Left renal pelvis (tissue), 4 donors: ENCODE measurements at regions not wholly inside any gene's neighbourhood (a gene's known extent, or its start where the extent isn't known, plus 50 kb on each side); places are given as distances from the start of the nearest gene placed in this dataset.

Experiments
- DNase-seq, 4 donors: peaks; one replicate each; pipeline ENCODE4 v3.0.0-alpha.2; 2013; ENCODE audit warnings: low read depth in 4 of 4, low spot score in 3 of 4

DNA sequence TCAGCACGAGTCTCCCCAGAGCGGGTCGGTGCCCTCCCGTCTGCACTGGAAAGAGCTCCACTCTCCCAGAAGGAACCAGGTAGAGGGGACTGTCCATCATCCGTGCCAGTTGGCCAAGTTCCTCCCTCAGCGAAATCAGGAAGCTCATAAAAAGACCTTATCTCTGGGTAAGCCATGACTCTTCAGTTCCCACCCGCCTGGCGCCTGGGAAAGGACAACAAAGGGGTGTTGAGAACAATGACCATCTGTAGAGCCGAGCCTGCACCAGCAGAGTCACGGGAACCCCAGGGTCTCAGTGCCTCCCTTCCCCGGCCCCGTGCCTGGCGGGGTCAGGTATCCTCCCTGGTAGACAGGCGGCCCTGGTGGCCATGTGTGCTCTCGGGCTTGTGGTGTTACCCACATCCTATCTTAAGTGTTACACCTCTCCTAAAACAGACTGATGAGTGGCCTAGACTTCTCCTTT, 190.7 kb downstream of the AXIN2 start:
- no peak for DNase-seq

DNA sequence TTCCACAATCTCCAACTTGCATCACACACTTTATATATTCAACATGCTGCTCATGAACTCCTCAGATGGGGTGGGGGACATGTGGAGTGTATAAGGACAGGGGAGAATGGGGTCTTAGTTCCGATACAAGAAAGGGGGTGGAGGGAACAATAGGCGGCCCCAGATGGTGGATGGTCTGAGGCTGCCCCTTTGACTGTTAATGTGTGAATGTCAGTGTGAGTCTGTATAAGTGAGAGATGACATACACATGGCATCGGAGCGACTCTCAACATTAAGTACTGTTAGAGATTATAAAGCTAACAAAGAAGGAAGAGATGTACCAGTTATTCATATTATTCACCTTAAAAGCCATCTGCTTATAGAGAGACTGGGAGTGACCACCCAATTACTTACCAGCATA, 193.1 kb downstream of the AXIN2 start:
- DNase-seq, result no peak

DNA sequence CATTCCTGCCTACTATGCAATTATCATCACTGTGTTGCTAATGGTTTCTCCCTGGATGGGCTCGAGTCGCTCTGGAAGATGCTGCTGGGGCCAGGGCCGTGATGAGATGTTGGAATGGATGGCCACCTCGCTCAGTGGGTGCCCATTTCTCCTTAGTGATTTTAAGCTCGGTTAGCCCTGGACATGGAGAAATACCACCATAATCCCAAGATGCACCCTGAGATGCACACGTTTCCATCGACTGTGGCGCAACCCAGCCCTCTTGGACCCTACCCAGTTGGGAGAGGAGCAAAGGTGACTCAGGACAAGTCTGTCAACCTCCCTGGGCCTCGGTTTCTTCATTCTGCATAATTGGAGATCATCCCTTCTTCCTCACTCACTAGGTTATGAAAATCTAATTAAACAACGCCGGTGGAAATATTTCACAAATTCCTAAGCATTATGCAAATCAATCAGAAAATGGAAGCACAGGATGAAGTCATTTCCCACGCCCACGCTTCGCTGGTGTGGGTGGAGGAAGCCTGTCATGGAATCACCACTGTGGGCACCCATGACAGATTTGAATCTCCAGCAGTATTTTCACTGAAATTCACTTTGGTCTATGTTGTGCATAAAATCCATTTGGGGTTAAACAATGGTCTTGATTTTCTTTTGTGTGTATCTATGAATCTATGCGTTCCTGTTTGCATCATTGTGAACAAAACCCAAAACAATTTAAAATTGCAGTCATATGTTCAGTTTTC, 195.2 kb downstream of the AXIN2 start:
- DNase-seq, result no peak

DNA sequence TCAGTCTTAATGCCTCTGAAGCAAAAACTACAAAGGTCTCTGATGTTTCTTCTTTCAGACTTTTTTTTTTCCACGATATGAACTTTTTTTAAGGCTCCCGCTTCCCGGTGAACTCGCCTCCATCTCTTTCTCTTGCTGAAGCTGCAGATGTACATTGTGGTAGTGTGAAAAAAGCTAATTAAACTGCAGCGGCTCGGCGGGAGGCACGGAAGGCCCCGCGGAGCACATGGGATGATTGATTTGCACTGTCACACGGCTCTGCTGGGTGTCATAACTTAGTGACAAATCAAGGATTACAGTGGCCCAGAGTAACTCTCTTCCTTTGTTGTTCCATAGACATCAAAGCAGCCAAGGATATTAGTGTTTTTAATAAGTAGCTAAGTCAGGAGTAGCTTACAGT, 196.3 kb downstream of the AXIN2 start:
- no peak for DNase-seq

DNA sequence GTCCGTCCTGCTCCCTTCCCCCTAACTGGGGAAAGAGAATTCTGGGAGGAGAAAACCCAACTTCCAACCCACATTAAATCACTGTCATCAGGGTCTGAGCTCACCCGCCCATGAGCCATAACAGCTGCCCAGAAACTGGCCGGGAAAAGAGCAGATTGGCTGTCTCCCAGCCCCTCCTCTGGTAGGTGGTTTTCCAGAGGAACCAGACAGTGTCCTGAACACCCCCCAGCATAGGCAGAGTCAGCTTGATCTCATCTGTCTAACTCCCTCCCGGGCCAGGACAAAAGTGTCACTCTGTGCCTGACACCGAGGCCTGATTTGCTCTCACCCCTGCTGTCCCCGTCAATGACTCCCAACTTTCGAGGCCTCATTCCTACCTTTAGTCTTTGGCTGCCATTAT, 197.0 kb downstream of the AXIN2 start:
- no peak for DNase-seq

DNA sequence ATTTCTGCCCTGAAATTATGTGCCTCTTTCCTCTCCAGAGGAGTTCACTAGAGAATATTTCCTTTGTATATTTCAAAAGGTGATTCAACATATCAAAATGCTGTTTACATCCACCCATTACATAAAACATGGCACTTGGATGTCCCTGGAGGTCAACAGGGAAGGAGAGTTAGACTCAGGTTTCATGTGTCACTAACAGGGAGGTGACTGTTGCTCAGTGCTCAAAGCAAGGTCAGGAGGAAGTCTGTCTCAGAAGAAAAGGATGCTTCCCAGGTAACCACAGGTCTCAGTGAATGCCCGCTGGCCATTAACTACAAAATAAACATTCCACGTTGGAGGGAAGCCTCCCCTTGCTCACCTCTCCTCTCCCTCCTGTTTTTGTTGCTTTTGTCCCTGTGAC, 198.6 kb downstream of the AXIN2 start:
- no peak for DNase-seq

DNA sequence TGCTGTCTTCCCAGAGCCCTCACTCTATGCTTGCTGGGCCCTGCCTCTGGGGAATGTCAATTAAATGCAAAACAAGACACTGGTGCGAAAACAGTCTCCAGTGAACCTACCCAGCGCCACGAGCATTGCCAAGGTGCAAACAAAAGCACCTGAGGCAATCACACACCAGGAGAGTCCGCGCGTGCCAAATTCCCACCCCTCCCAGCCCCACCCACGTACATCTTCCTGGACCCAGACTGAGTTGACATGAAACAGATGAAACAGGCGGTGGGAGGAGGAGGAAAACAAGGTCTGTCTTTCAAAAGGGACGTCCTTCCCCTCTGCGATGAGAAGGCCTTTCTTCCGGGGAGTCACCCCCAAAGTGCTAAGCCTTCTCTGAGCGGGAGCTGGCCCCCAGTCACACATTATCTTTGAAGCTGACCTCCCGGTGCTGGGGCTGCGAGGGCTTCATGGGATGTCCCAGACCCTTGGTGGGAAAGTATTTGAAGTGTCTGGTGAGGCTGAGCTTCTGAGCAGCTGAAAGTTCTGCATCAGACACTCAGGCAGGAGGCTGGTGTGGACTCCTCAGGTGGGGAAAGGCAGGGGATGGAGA, 200.4 kb downstream of the AXIN2 start:
- DNase-seq, result no peak

DNA sequence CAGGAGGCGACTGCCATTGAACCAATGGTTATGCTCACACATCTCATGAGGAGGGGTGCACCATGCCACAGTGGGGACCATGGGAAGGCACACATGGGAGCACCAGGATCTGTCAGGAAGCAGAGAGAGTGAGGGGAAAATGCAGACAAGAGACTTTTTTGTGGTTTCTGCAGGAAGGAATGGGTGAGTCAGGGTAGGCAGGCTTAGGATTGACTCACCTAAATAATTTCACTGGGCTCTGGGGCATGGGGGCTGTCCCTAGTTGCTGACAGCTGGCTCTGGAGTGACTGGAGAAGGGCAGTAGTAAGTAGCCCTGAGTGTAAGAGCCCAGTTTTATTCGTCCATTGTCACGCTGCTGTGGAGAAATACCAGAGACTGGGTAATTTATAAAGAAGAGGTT, 202.4 kb downstream of the AXIN2 start:
- no peak for DNase-seq

DNA sequence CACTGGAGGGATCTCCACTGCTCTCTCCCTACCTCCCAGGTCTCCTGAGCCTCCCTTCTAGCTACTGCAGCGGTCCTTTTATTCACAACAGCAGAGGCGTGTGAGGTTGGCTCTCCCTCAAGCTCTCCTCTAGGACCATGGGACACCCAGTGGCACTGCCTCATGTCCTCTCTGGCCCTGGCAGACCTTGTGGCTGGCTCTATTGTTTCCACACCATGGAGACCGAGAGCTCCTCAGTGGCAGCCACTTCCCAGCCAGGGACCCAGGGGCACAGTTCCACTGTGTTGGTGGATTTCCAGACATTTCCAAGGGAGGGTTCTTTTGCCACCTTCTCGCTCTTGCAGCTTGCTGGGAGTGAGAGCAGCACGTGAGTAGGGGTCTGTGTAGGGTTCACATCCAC, 204.9 kb downstream of the AXIN2 start:
- no peak for DNase-seq

DNA sequence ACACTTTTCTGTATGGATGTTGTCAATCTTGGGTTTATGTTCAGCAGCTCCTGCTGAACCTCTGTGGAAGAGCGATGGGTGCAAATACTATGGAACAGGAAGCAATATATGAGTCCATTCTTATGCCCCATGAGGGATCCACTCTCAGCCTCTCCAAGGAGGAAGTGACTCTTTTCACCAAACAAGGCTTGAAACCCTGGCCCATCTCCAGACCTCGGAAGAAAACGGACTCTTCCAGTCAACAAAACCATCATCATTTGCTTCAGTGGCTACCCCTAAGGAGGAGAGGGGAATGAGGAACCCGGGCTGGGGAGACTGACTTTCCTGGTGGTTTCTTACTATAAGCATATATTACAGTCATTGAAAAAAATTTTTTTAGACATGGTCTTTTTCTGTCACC, 206.2 kb downstream of the AXIN2 start:
- no peak for DNase-seq

DNA sequence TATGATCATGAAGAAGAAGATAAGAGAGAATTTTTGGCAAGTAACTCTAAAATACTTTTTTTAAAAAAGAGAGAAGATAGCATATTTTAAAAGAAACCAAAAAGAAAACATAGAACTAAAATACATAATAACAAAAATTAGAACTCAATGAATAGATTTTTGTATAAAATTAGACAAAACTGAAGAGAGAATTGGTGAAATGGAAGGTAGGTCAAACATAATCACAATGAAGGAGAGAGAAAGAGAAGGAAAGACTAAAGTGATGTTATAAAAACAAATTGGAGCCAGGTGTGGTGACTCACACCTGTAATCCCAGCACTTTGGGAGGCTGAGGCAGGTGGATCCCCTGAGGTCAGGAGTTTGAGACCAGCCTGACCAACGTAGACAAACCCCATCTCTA, 211.5 kb downstream of the AXIN2 start:
- DNase-seq, result no peak

DNA sequence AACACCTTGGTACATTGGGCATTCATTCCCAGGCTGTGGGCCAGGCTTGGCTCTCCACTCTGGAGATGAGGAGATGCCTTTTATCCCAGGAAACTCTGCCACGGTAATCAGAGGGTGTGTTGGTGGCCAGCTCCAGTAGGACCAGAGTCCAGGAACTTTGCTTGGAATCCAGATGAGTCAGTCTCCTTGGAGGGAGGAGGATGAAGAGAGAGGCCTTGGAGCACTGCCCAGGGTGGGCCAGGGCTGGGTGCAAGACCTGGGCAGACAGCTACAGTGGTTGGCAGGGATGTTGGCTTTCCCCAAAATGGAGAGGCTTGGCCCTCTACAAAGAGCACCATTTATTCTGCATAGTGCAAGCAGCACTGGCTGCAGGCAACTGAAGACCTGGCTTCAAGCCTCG, 209.0 kb downstream of the RGS9 start:
- no peak for DNase-seq

DNA sequence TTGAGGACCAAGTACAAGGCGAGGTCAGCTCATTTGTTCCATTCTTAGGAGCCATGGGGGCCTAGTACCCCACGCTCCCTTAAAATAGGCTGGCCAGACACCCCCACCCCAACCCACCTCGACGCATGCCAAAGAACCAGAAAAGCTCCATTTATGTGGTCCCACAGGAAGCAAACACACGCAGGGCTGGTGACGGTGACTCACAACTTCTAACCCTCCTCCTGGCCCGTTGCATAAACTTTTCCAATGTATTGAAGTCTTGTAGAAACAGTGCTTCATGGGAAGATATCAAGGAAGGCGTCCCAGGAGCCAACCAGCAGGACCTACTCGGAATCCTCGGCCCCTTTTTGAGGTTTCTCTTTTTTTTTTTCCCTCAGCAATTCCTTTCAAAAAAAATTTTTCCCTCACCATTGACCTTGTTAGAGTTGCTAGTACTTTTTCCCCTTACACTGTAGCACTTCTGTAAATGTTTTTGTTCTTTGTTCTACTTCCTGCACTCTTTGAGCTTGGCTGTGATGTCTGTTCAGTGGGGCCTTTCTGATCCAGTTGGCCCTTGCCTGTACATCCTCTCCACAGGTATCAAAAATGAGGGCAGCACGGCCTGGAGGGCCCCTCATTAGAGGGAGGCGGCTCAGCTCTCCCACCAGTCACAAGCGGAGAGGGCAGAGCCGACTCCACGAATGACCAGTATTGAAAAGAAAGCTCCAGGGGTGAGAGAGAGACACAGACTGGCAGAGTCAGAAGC, 208.3 kb downstream of the RGS9 start:
- no peak for DNase-seq

DNA sequence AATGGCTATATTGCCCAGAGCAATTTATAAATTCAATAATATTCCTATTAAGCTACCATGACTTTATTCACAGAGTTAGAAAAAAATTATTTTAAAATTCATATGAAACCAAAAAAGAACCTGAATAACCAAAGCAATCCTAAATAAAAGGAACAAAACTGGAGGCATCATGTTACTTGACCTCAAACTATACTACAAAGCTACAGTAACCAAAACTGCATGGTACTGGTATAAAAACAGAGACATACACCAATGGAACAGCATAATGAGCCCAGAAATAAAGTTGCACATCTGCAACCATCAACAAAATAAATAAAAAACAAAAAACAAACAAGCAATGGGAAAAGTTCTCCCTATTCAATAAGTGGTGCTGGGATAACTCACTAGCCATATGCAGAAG, 203.2 kb downstream of the RGS9 start:
- no peak for DNase-seq

DNA sequence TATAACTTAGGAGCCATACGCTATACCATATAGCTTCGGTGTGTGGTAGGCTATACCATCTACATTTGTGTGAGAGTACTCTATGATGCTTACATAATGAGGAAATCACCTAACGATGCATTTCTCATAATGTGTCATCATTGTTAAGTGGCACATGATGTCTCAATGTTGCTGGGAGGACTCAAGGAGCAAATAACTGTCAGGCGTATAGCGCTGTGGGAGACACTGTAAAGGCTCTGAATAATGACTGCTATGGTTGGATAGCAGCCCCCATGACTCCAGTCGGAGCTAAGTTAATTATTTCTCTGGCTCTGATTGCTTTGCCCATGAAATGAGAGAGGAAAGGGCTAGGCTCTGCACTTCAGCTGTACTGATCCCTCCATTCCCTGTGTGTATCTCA, 197.2 kb downstream of the RGS9 start:
- no peak for DNase-seq

DNA sequence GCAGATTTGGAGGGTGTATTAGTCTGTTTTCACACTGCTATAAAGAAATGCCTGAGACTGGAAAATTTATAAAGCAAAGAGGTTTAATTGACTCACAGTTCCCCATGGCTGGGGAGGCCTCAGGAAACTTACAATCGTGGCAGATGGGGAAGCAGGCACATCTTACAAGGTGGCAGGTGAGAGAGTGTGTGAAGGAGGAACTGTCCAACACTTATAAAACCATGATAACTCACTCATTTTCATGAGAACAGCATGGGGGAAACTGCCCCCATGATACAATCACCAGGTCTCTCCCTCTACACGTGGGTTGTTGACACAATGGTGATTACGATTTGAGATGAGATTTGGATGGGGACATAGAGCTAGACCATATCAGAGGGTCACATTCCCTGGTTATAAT, 195.6 kb downstream of the RGS9 start:
- DNase-seq, result no peak

DNA sequence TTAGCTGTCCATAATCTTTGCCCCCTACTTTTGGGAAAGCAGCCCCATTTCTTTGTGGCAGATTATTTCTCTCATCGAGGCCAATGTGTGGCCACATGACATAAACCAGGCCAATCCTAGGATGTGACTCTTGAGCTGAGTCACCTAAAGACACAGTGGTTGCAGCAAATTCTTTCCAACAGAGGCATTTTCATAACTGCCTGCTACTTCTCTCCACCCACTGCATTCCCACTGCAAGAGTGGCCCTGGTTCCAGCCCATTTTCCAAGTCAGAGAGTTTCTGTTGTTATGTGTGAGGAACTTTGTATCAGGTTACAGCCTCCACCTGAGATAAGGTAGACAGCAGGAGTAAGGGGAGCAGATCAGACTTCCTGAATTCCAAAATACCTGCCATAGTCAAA, 195.2 kb downstream of the RGS9 start:
- no peak for DNase-seq

DNA sequence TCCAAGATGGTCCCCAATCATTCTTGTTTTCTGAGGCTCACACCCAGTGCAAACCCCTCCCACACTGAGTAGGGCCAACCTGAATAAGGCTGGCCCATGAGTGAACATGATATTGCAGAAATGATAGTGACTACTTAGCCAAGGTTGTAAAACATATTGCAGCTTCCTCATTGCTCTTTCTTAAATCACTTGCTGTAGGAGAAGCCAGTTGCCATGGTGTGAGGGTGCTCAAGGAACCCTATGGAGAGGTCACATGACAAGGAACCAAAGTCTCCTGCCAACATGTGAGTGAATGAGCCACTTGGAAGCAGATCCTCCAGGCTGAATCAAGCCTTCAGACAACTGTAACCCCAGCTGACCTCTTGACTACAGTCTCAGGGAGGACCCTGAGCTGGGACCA, 191.4 kb downstream of the RGS9 start:
- no peak for DNase-seq

DNA sequence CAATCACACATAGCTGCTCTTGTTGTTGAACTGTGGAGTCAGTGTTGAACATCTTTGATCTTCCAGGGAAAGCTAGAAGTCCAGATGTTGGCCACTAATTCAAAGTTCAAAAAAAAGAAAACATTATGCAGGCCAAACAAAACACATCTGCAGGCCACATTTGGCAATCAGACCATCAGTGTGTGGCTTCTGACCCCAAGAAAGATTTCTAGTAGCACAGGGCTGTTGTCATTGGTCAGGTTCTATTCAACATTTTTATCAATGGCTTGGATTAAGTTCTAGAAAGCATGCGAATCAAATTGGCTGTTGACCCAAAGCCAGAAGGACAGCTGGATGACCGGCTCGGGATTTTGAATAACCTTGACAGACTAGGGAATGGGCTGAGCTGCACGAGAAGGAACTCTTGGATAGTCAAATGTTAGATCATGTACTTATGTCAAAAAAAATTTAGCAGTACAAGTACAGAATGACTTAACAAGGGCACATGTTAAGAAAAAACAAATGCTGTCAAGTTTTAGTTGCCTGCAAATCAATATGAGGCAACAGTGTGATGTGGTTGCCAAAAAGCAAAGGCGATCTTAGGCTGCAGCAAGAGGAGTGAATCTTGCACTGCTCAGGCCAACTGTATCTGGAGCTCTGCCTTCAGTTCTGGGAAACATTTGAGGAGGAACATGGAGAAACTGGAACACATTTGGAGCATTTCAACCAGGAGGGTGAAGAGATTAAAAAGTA, 187.6 kb downstream of the RGS9 start:
- DNase-seq, result no peak

DNA sequence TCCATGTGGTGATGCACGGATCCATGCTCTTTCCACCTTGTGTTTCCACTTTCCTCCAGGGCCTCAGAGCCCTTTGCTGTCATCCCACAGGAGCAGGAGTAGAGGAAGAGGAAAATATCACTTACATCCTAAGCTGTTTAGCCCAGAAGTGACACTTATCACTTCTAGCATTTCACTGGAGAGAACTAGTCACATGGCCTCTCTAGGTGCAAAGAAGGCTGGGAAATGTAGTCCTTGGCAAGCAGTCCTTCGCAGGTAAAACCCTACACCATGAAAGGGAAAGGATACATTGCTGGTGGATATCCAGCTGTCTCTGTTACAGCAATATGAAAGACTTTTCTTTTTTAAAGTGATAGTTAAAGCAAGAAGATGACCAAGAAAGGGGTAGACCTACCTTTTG, 185.9 kb downstream of the RGS9 start:
- no peak for DNase-seq

DNA sequence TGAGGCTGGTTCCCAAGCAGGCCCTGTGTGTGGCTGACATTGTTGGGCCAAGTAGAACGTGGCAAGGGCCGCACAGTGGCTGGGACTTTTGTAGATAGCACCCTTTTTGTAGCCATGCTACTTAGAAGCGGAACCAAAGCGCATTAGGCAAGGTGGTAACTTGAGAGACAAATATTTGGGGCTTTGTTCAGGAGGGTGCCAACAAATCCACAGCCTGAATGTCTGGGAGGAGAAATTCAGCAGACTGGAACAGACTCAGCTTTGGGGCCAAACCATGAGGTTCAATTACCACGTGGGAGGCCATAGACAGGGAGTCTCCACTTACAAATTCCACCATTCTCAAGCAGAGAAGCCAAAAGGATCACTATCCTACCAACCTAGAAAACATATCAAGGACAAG, 183.7 kb downstream of the RGS9 start:
- no peak for DNase-seq
